ENCODE measurements at regions not wholly inside any gene's neighbourhood (a gene's known extent, or its start where the extent isn't known, plus 50 kb on each side); places are given as distances from the start of the nearest gene placed in this dataset.

DNA sequence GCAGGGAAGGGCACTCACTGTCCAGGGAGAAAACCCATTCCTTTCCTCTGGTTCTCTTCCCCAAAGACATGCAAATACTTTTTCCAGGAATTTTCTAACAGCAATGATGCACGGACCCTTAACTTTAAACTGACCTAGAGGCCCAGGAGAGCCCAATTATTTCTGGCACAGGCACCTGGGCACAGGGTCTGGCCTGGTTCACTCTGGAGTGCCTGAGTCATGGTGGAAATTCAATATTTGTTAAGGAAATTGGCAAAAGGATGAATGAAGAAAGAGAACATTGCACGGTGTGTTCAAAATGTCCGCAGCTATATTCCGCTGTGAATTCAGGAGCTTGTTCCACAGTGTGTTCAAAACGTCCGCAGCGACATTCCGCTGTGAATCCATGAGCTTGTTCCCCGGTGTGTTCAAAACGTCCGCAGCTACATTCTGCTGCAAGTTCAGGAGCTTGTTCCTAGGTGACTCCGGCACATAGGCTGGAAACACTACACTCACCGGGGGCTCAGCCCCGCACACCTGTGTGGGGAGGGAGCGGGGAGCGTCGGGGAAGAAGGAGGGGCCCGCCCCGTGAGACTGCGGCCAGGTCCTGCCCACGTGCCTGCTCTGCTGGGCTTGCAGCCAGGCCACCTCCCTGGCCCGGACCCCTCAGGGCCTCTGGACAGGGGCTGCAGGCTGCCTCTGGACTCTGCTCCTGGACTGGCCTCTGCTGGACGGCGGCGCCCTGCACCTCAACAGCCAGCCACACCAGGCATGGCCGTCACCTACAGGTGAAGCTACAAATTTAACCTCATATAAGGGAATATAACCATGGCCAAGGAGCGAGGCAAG is 72.0 kb upstream of the FAM20C start:
- TF ChIP-seq, protein P1, sequence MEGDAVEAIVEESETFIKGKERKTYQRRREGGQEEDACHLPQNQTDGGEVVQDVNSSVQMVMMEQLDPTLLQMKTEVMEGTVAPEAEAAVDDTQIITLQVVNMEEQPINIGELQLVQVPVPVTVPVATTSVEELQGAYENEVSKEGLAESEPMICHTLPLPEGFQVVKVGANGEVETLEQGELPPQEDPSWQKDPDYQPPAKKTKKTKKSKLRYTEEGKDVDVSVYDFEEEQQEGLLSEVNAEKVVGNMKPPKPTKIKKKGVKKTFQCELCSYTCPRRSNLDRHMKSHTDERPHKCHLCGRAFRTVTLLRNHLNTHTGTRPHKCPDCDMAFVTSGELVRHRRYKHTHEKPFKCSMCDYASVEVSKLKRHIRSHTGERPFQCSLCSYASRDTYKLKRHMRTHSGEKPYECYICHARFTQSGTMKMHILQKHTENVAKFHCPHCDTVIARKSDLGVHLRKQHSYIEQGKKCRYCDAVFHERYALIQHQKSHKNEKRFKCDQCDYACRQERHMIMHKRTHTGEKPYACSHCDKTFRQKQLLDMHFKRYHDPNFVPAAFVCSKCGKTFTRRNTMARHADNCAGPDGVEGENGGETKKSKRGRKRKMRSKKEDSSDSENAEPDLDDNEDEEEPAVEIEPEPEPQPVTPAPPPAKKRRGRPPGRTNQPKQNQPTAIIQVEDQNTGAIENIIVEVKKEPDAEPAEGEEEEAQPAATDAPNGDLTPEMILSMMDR (IDR thresholded peaks at IDR 0.05; ENCODE audit: insufficient read depth, low read depth, low read length), result no peak
- TF ChIP-seq EZH2 (IDR thresholded peaks at IDR 0.05; ENCODE audit: insufficient read depth, low read length), result no peak
